GM12878 (cell line): ENCODE measurements at regions not wholly inside any gene's neighbourhood (a gene's known extent, or its start where the extent isn't known, plus 50 kb on each side); places are given as distances from the start of the nearest gene placed in this dataset.

Source experiments
- ATAC-seq: fragments of 200-7000 bp; cut with Tn5 transposase; 3 replicates; pipeline ENCODE4 v1.9.1; 2020; ENCODE audit warnings: mild to moderate bottlenecking, moderate library complexity
- BruUV-seq: library from RNA; stranded (reverse); fragments of 400-500 nt; replicated peaks from 2 replicates; lab custom pipeline; 2021; lab: Mats Ljungman, UMichigan
- CTCF ChIA-PET: fragments of 300-600 bp; sonication (Branson Sonifier 250); formaldehyde crosslinking; extraction: SDS; loops from one replicate; lab custom pipeline; 2021; ENCODE audit warnings: inconsistent platforms; lab: Yijun Ruan, JAX
- POLR2A ChIA-PET: fragments of 350-600 bp; formaldehyde crosslinking; extraction: SDS; loops from one replicate; lab custom pipeline; 2021; ENCODE audit warnings: inconsistent platforms; lab: Charles Lee
- RAD21 ChIA-PET: fragments of 300-600 bp; sonication (Branson Sonifier 250); formaldehyde crosslinking; loops from one replicate; lab custom pipeline; 2023; ENCODE audit warnings: antibody characterized with exemption; ENCODE audit not compliant: unreplicated experiment; lab: Charles Lee
- SMC1A ChIA-PET: fragments of 300-600 bp; sonication (Branson Sonifier 250); formaldehyde crosslinking; loops from one replicate; lab custom pipeline; 2023; ENCODE audit not compliant: unreplicated experiment, uncharacterized antibody; lab: Charles Lee
- DNase-seq: peaks from one replicate; pipeline ENCODE4 v3.0.0-alpha.2; 2011; ENCODE audit warnings: low read depth, low spot score
- FAIRE-seq: peaks from 3 replicates; lab custom pipeline; 2011; peaks lifted over from hg19 to GRCh38; lab: Jason Lieb, UNC
- H2AFZ ChIP-seq: 2 replicates; pipeline ENCODE4 v1.6.0; 2011; ENCODE audit warnings: low read depth, low read length, control low read depth; ENCODE audit not compliant: control insufficient read depth
- H3K27ac ChIP-seq: 2 replicates; pipeline ENCODE4 v1.5.1; 2011; ENCODE audit warnings: control low read depth; ENCODE audit not compliant: control insufficient read depth, insufficient read depth
- H3K27me3 ChIP-seq, 2 experiments: replicated peaks in 1 of 2; 2 replicates each; pipeline versions ENCODE4 v1.6.0 to v1.6.1; 2011; ENCODE audit warnings: low read length in 1 of 2; ENCODE audit not compliant: control insufficient read depth in 2 of 2, insufficient read depth in 2 of 2
- H3K36me3 ChIP-seq, 2 experiments: 2 replicates each; pipeline ENCODE4 v1.5.1; 2011; ENCODE audit warnings: low read length in 1 of 2; ENCODE audit not compliant: control insufficient read depth in 2 of 2, insufficient read depth in 2 of 2
- H3K4me1 ChIP-seq: 2 replicates; pipeline ENCODE4 v1.6.1; 2011; ENCODE audit warnings: mild to moderate bottlenecking, low read length, moderate library complexity, mixed read lengths; ENCODE audit not compliant: control insufficient read depth, insufficient read depth
- H3K4me2 ChIP-seq: 2 replicates; pipeline ENCODE4 v1.6.0; 2011; ENCODE audit warnings: control low read depth; ENCODE audit not compliant: control insufficient read depth, insufficient read depth
- H3K4me3 ChIP-seq: fragments of 200-600 bp; sonication (generic); 2 replicates; pipeline ENCODE4 v1.5.1; 2016
- H3K79me2 ChIP-seq: 2 replicates; pipeline ENCODE4 v1.6.0; 2011; ENCODE audit warnings: low read length; ENCODE audit not compliant: control insufficient read depth, insufficient read depth
- H3K9ac ChIP-seq: 2 replicates; pipeline ENCODE4 v1.8.0; 2011; ENCODE audit warnings: low read length, control low read depth, mixed read lengths; ENCODE audit not compliant: control insufficient read depth, insufficient read depth
- H3K9me3 ChIP-seq: replicated peaks from 3 replicates; pipeline ENCODE4 v1.5.1; 2011; ENCODE audit warnings: mild to moderate bottlenecking, low read length; ENCODE audit not compliant: control insufficient read depth, insufficient read depth
- H4K20me1 ChIP-seq: 2 replicates; pipeline ENCODE4 v1.6.0; 2011; ENCODE audit not compliant: control insufficient read depth, insufficient read depth
- CREB1 ChIP-seq: IDR thresholded peaks from 2 replicates; pipeline ENCODE4 v1.6.1; 2012; ENCODE audit warnings: low read depth, mild to moderate bottlenecking, inconsistent platforms
- FOXK2 ChIP-seq: fragments of 450-650 bp; IDR thresholded peaks from 2 replicates; pipeline ENCODE4 v1.6.1; 2017; ENCODE audit warnings: mild to moderate bottlenecking, moderate library complexity
- MTA2 ChIP-seq: fragments of 450-650 bp; IDR thresholded peaks from 2 replicates; pipeline ENCODE4 v1.6.1; 2016; ENCODE audit warnings: low read depth, mild to moderate bottlenecking, moderate library complexity
- NFYA ChIP-seq: IDR thresholded peaks from 2 replicates; pipeline ENCODE4 v1.6.1; 2011; ENCODE audit warnings: low read depth, mild to moderate bottlenecking, low read length, improper control_type of control experiment, borderline replicate concordance
- SPI1 ChIP-seq: IDR thresholded peaks from 2 replicates; pipeline ENCODE4 v1.6.1; 2011; ENCODE audit warnings: low read depth, mild to moderate bottlenecking, low read length, moderate library complexity, borderline replicate concordance; ENCODE audit not compliant: insufficient read depth
- WGBS: methylation state at CpG from one replicate; pipeline ENCODE4 v1.1.6; 2016; ENCODE audit warnings: low lambda C conversion rate; ENCODE audit not compliant: insufficient replicate concordance, insufficient coverage; ENCODE audit errors: missing lambda C conversion rate; 5-methylcytosine and 5-hydroxymethylcytosine counted together
- in situ Hi-C: fragments of 300-500 bp; cut with MboI; formaldehyde crosslinking; loops from 9 replicates; pipeline ENCODE4 v1.14.3; 2018; ENCODE audit warnings: mixed read lengths
- intact Hi-C: fragments of 100-400 bp; cut with micrococcal nuclease; formaldehyde crosslinking; loops from one replicate; pipeline ENCODE4 v1.14.2; 2022; ENCODE audit not compliant: unreplicated experiment

DNA sequence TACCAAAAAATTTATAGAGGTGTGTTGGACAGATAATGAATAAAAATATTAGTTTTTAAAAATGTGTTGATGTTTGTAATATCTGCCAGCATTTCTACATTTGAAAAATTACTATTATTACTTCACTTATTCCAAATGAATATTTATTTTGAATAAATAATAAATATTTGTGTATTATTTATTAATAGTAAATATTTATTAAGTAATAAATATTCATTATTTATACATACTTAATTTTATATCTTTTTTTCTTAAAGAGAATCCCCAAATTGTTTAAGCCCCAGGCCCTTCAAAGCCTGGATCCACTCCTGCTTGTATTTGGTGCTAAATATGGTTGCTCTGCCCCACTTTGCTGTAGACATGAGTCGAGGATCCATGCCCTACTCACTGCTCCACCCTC lies 60.5 kb upstream of the HOPX start (continued):
- TF ChIP-seq NFYA = no peak
- TF ChIP-seq CREB1 = no peak

DNA sequence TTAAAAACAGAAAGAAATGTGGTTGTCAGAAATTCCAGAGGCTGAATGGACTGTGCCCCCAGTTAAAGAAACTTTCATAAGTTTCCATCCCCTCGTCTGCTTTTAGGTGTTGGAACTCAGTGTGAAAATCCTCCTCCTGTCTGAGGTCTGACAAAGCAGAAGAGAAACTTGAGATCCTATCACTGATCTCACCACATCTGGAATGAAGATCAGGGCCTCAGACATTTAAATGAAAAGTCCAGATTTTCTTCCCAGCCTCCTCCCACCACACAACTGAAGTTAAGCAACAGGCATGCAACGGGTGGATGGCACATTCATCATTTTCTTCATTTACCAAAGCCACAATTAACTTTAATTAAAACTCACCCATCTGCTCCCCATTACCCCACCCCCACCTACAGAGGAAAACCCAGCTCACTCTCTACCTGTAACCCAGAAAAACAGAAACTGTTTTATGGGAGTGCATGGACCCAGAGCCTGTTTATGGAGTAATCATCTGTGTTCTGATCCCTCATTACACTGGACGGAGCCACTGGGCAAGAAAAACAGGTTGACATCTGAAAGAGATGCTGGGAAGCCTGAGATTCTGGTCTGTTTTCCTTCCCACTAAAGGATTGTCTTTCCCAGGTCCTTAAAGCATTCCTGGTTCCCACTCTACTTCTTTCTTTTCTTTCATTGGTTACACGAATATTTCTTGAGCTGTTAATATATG lies 58.1 kb upstream of the HOPX start:
- no peak for ATAC-seq
- no peaks in the 10 kb centered on the region for H3K4me1 ChIP-seq
- no peak overlapping the region for H2AFZ ChIP-seq
- WGBS = 7% methylated on average over 4 of the region's 4 CpGs
- in situ Hi-C loops = no loop called here
- no peak overlapping the region for H3K4me3 ChIP-seq
- ChIA-PET CTCF (no interaction called here), POLR2A (no interaction called here)
- H3K27ac ChIP-seq = no peak overlapping the region
- TF ChIP-seq SPI1 (peak; percentile 19; the same call in 1 of the 2 replicates), FOXK2 (no peak)
- TF ChIP-seq, all 136 proteins: peak for 1
- H4K20me1 ChIP-seq = no peaks in the 10 kb centered on the region
- no TSS peak for BruUV-seq
- FAIRE-seq (no peak), DNase-seq (no peak)
- RAD21 ChIA-PET = interaction anchor here (0.6 kb wide), 1 partner anchor 24 kb away, joined by 8 read pairs; no protein-coding TSS in a partner anchor
- intact Hi-C loops = no loop called here
- H3K4me2 ChIP-seq = no peak overlapping the region
- 0 out of 4 replicates have a peak, but pooled peaks cover 0 to 2% of the 10 kb centered on the region in 2 experiments for H3K27me3 ChIP-seq
- no peak overlapping the region for H3K9ac ChIP-seq
- no peaks in the 10 kb centered on the region for H3K79me2 ChIP-seq
- H3K36me3 ChIP-seq = no peaks in the 10 kb centered on the region
- no peaks in the 10 kb centered on the region; the same call in 2 of the 3 replicates for H3K9me3 ChIP-seq
- SMC1A ChIA-PET = no interaction called here

DNA sequence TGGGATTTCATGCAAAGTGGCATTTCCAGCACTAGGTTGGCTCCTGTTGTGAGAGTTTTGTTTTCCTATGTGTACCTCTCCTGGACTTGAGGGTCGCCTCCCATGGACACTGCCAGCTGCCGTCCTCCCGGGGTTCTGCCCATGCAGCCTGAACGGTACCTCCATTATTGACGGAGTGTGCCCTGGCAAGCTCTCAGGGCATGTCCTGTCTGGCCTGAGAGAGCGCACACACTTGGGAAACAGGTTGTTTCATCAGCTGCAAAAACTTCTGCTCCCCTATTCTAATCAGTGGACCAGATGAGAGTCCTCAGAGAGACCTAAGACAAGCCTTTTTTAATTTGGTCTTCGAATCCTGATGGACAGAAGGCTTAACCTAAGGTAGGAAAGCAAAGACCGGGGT lies 56.6 kb upstream of the HOPX start:
- no peak for DNase-seq
- no peaks in the 10 kb centered on the region for H3K36me3 ChIP-seq
- ChIA-PET POLR2A (no interaction called here), SMC1A (no interaction called here), CTCF (no interaction called here), RAD21 (no interaction called here)
- no peak for ATAC-seq
- no peak overlapping the region for H3K4me2 ChIP-seq
- in situ Hi-C loops (no loop called here), intact Hi-C loops (no loop called here)
- no peaks in the 10 kb centered on the region for H3K79me2 ChIP-seq
- H4K20me1 ChIP-seq = no peaks in the 10 kb centered on the region
- no peak for FAIRE-seq
- no TSS peak for BruUV-seq
- no peaks in the 10 kb centered on the region; the same call in 2 of the 3 replicates for H3K9me3 ChIP-seq
- TF ChIP-seq FOXK2 (no peak), MTA2 (no peak)
- no peaks in the 10 kb centered on the region for H3K4me1 ChIP-seq
- H3K27ac ChIP-seq = no peak overlapping the region
- no peak overlapping the region for H3K9ac ChIP-seq
- H2AFZ ChIP-seq = no peak overlapping the region
- H3K27me3 ChIP-seq = 0 out of 4 replicates have a peak, but pooled peaks cover 0 to 2% of the 10 kb centered on the region in 2 experiments
- H3K4me3 ChIP-seq = no peak overlapping the region
- WGBS = 43% methylated on average over 8 of the region's 8 CpGs
